Left ventricle myocardium inferior (tissue), 1 donor: ENCODE measurements at regions not wholly inside any gene's neighbourhood (a gene's known extent, or its start where the extent isn't known, plus 50 kb on each side); places are given as distances from the start of the nearest gene placed in this dataset.
A peak's percentile ranks its signal among the peaks of the same experiment; 100 is the strongest.

ENCODE experiments used
- DNase-seq: peaks from one replicate; pipeline ENCODE4 v3.0.0-alpha.2; 2020
- H3K27ac ChIP-seq: fragments of 200-600 bp; replicated peaks from 2 replicates; pipeline ENCODE4 v1.8.0; 2021
- H3K27me3 ChIP-seq: fragments of 200-600 bp; 2 replicates; pipeline ENCODE4 v1.8.0; 2021; ENCODE audit warnings: low read depth
- H3K36me3 ChIP-seq: fragments of 200-600 bp; 2 replicates; pipeline ENCODE4 v1.8.0; 2021
- H3K4me1 ChIP-seq: fragments of 200-600 bp; 2 replicates; pipeline ENCODE4 v1.8.0; 2021
- H3K4me3 ChIP-seq: fragments of 200-600 bp; 2 replicates; pipeline ENCODE4 v1.8.0; 2021; ENCODE audit warnings: mild to moderate bottlenecking, moderate library complexity
- H3K9me3 ChIP-seq: fragments of 200-600 bp; replicated peaks from 2 replicates; pipeline ENCODE4 v1.8.0; 2021
- CTCF ChIP-seq: fragments of 200-600 bp; IDR thresholded peaks from 2 replicates; pipeline ENCODE4 v1.8.0; 2021; ENCODE audit warnings: antibody characterized with exemption, mild to moderate bottlenecking, borderline replicate concordance
- intact Hi-C: fragments of 100-400 bp; cut with micrococcal nuclease; formaldehyde crosslinking; loops from one replicate; pipeline ENCODE4 v1.11.0; 2022
- donor health status: DM: no; HTN: yes; CAD: no; lungs with severe emphysema.

DNA sequence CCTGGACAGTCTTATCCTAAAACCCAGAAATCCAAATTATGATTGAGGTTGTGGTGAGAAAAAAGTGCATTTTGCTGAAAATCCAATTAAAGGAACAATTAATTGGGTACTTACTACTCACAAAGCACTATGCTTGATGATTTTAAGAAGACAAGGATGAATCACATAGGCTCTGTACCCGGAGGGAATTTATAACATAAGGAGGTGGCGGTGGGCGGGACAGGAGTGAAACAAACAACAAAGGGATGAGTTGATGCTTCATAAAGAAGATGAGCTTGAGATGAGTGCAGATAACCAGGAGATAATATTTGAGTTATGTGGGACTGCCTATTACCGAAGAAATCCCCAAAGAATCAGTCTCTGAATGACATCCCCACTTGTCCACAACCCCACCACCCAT is 171.1 kb upstream of the FZD8 start:
- H3K4me1 ChIP-seq: no peaks in the 10 kb centered on the region
- no peak overlapping the region for H3K4me3 ChIP-seq
- H3K9me3 ChIP-seq: no peaks in the 10 kb centered on the region
- TF ChIP-seq CTCF: no peak
- H3K36me3 ChIP-seq: no peaks in the 10 kb centered on the region
- H3K27me3 ChIP-seq: no peaks in the 10 kb centered on the region
- no peak for DNase-seq
- intact Hi-C loops: no loop called here
- H3K27ac ChIP-seq: no peak overlapping the region

GRCh38 chr10:35808344-35808743 is 166.2 kb upstream of the FZD8 start:
- Histone ChIP-seq H3K27me3 (no peaks in the 10 kb centered on the region), H3K27ac (no peak overlapping the region), H3K4me3 (no peak overlapping the region), H3K9me3 (no peaks in the 10 kb centered on the region), H3K36me3 (no peaks in the 10 kb centered on the region), H3K4me1 (no peaks in the 10 kb centered on the region)
- DNase-seq: no peak
- TF ChIP-seq CTCF: no peak
- intact Hi-C loops: no loop called here

DNA sequence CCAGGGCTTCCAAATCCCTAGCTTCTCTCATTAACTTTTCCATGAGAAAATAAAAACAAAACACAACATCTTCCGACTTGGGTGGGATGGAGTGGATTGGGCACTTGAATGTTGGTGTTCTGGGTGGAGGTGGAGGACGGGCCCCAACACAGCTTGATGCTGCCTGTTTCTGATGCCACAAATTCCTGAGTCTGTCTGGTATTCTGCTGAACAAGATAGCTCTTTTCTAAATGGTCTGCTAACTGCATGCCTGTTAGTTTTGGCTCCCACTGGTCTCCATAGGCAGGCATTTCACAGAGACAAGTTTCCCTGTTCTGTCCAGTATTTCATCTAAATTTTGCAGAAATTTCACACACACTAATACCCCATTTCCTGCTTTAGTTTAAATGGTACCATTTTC is 160.9 kb upstream of the FZD8 start:
- H3K4me3 ChIP-seq: no peak overlapping the region

DNA sequence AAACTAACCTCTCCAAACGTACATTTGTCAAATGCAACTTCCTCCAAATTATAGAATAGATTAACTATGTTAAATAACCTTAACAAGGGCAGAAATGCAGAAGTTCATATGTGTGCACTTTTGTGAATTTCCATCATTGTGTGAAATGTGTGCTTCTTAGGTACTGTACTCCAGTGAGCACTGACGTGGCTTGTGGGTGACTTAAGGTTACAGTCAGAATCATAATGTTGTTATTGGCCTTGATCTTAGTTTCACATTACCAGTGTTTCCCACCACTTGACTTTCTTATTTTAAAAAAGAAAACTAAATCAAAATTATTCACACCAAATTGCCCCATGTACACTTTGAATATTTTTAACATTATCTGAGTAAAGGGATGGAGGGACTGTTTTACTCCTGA is 155.1 kb upstream of the FZD8 start:
- Histone ChIP-seq H3K27me3 (no peaks in the 10 kb centered on the region), H3K4me1 (no peaks in the 10 kb centered on the region), H3K27ac (no peak overlapping the region), H3K36me3 (no peaks in the 10 kb centered on the region), H3K4me3 (no peak overlapping the region), H3K9me3 (no peaks in the 10 kb centered on the region)
- intact Hi-C loops: no loop called here
- no peak for TF ChIP-seq CTCF
- no peak for DNase-seq

More for the DNA sequence above, 160.9 kb upstream of the FZD8 start:
- no peaks in the 10 kb centered on the region for H3K36me3 ChIP-seq
- intact Hi-C loops: no loop called here
- no peak for TF ChIP-seq CTCF
- H3K27ac ChIP-seq: no peak overlapping the region
- no peaks in the 10 kb centered on the region for H3K27me3 ChIP-seq
- no peaks in the 10 kb centered on the region for H3K9me3 ChIP-seq
- no peak for DNase-seq
- H3K4me1 ChIP-seq: no peaks in the 10 kb centered on the region

- H3K4me1 ChIP-seq: no peaks in the 10 kb centered on the region
- H3K27ac ChIP-seq: peak overlapping the region; percentile 23
- no peak for TF ChIP-seq CTCF
- no peaks in the 10 kb centered on the region for H3K27me3 ChIP-seq
- H3K4me3 ChIP-seq: no peak overlapping the region
- DNase-seq: no peak
- H3K9me3 ChIP-seq: no peaks in the 10 kb centered on the region
- H3K36me3 ChIP-seq: no peaks in the 10 kb centered on the region
- intact Hi-C loops: no loop called here
These were observed 153.2 kb upstream of the FZD8 start for GRCh38 chr10:35795131-35795824.

GRCh38 chr10:35794703-35795102 is 152.6 kb upstream of the FZD8 start:
- Histone ChIP-seq H3K36me3 (no peaks in the 10 kb centered on the region), H3K9me3 (no peaks in the 10 kb centered on the region), H3K4me1 (no peaks in the 10 kb centered on the region), H3K4me3 (no peak overlapping the region), H3K27ac (peak overlapping the region; percentile 23), H3K27me3 (no peaks in the 10 kb centered on the region)
- peak; percentile 32 for TF ChIP-seq CTCF
- intact Hi-C loops: no loop called here
- peak; percentile 15 for DNase-seq
